Ascending aorta (tissue), 2 donors: ENCODE measurements at regions not wholly inside any gene's neighbourhood (a gene's known extent, or its start where the extent isn't known, plus 50 kb on each side); places are given as distances from the start of the nearest gene placed in this dataset.
"Not testable (repeated sequence)": the region's sequence is repeated elsewhere in the genome, so short reads cannot be mapped to it uniquely, and the experiment has no call there.

Experiments used
- DNase-seq, 2 donors: peaks; one replicate each; pipeline ENCODE4 v3.0.0-alpha.2; 2019; ENCODE audit warnings: low spot score in 2 of 2
- H3K27ac ChIP-seq, 2 donors: fragments of 200-600 bp; sonication (generic); one replicate each; pipeline ENCODE4 v1.5.1; 2016 to 2017; ENCODE audit warnings: mild to moderate bottlenecking in 1 of 2
- H3K27me3 ChIP-seq: fragments of 200-600 bp; sonication (generic); one replicate; pipeline ENCODE4 v1.5.1; 2017
- H3K36me3 ChIP-seq, 2 donors: fragments of 200-600 bp; sonication (generic); one replicate each; pipeline ENCODE4 v1.5.1; 2016
- H3K4me1 ChIP-seq, 2 donors: fragments of 200-600 bp; sonication (generic); one replicate each; pipeline ENCODE4 v1.5.1; 2016 to 2017; ENCODE audit warnings: mild to moderate bottlenecking in 1 of 2
- H3K4me3 ChIP-seq, 2 donors: fragments of 200-600 bp; sonication (generic); one replicate each; pipeline ENCODE4 v1.5.1; 2016 to 2017; ENCODE audit warnings: mild to moderate bottlenecking in 1 of 2
- H3K9me3 ChIP-seq, 2 donors: fragments of 200-600 bp; sonication (generic); one replicate each; pipeline ENCODE4 v1.5.1; 2016
- intact Hi-C: fragments of 100-400 bp; cut with DNase I; formaldehyde crosslinking; loops from one replicate; pipeline ENCODE4 v1.15.1; 2023
- TF ChIP-seq, protein P1 (sequence below), 3 experiments: fragments of 200-600 bp in 2 of 3; fragments of 450-650 bp in 1 of 3; sonication (generic) in 2 of 3; IDR thresholded peaks; one replicate each; pipeline ENCODE4 v1.5.1; 2016 to 2019; ENCODE audit warnings: antibody characterized with exemption in 3 of 3, mild to moderate bottlenecking in 1 of 3, moderate library complexity in 1 of 3

GRCh38 chr9:81826517-81826906 is 101.7 kb upstream of the SPATA31D4 start:
- no peak overlapping the region for H3K27ac ChIP-seq
- no peak for DNase-seq
- intact Hi-C loops: no loop called here

DNA sequence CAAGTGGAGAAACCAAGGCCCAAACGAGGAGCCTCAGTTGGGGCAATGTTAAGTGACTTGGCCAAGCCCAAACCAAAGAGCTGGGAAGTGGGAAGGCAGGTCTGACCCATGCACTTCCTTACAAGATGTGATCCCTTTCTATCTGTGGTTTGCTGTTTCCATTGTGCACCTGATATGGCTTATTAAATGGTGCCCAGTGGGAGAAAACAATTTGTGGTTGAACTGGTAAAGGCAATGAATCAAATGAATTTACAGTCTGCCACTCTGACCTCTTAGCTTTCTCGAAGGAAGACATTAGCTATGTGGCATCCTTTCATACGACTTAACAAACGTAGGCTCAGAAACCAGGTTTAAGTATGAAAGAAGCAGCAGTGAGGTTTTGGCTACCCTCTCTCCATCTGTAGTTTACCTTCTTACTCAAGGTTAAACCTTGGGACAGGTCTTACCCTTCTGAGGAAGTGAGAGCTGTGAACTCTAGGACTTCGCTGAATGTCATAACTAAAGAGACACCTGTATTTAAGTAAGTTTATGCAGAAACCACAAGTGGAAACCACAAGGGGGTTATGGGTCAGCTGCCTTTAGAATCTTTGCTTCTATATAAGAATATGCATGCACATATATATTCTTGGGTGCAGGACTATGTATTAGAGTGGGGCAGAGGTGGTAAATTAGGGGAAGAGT is 100.5 kb upstream of the SPATA31D4 start:
- TF ChIP-seq, protein P1, sequence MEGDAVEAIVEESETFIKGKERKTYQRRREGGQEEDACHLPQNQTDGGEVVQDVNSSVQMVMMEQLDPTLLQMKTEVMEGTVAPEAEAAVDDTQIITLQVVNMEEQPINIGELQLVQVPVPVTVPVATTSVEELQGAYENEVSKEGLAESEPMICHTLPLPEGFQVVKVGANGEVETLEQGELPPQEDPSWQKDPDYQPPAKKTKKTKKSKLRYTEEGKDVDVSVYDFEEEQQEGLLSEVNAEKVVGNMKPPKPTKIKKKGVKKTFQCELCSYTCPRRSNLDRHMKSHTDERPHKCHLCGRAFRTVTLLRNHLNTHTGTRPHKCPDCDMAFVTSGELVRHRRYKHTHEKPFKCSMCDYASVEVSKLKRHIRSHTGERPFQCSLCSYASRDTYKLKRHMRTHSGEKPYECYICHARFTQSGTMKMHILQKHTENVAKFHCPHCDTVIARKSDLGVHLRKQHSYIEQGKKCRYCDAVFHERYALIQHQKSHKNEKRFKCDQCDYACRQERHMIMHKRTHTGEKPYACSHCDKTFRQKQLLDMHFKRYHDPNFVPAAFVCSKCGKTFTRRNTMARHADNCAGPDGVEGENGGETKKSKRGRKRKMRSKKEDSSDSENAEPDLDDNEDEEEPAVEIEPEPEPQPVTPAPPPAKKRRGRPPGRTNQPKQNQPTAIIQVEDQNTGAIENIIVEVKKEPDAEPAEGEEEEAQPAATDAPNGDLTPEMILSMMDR (IDR thresholded peaks at IDR 0.05): no peak
- intact Hi-C loops: no loop called here
- H3K4me1 ChIP-seq: no peaks in the 10 kb centered on the region
- no peaks in the 10 kb centered on the region for H3K27me3 ChIP-seq
- no peak overlapping the region for H3K4me3 ChIP-seq
- DNase-seq: no peak
- no peaks in the 10 kb centered on the region for H3K36me3 ChIP-seq
- no peak overlapping the region for H3K27ac ChIP-seq
- no peaks in the 10 kb centered on the region for H3K9me3 ChIP-seq

More at GRCh38 chr9:81826517-81826906, 101.7 kb upstream of the SPATA31D4 start:
- TF ChIP-seq, protein P1 (IDR thresholded peaks at IDR 0.05): no peak
- H3K36me3 ChIP-seq: no peaks in the 10 kb centered on the region
- H3K27me3 ChIP-seq: no peaks in the 10 kb centered on the region
- H3K4me1 ChIP-seq: no peaks in the 10 kb centered on the region
- H3K9me3 ChIP-seq: no peaks in the 10 kb centered on the region
- H3K4me3 ChIP-seq: no peak overlapping the region

DNA sequence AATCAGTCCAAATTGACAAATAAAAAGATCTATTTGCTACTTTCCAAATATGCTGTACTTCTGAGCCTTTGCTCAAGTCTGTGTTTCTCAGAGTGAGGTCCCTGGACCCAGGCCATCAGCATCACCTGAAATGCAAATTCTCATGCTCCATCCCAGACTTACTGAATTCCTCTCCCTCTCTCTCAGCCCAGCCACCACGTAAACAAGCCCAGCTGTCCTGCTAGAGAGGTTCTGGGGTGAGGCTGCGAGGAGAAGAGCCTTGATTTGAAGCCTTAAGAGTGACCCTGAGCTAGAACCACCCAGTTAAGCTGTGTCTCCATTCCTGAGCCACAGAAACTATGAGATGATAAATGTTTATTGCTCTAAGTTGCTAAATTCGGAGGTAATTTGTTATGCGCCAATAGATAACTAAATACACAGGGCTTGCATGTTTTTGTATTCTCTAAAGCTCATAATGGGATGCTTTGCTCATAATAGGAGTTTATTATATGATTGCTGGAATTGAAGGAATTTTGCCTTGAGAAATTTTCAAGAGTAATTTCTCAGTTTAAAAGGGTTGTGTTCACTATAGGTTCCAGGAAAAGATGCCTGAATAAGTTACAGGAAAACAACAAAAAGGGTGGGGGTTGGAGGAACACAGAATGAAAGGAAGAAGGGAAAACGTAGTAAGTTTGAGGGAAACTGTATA is 98.9 kb upstream of the SPATA31D4 start:
- TF ChIP-seq, protein P1 (IDR thresholded peaks at IDR 0.05): no peak

DNA sequence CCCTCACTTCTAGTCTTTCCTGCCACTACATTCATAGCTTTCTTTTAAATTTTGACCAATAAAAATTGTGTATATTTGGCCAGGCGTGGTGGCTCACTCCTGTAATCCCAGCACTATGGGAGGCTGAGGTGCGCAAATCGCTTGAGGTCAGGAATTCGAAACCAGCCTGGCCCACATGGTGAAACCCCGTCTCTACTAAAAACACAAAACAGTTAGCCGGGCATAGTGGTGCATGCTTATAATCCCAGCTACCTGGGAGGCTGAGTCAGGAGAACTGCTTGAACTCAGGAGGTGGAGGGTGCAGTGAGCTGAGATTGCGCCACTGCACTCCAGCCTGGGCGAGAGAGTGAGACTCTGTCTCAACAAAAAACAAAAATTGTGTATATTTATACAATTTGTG is 97.8 kb upstream of the SPATA31D4 start:
- H3K27me3 ChIP-seq, H3K27ac ChIP-seq, H3K4me1 ChIP-seq, H3K9me3 ChIP-seq, H3K4me3 ChIP-seq, DNase-seq, H3K36me3 ChIP-seq, intact Hi-C loops: not testable (repeated sequence)

More for the DNA sequence above, 98.9 kb upstream of the SPATA31D4 start:
- DNase-seq: no peak
- H3K9me3 ChIP-seq: no peaks in the 10 kb centered on the region
- H3K4me1 ChIP-seq: no peaks in the 10 kb centered on the region
- no peak overlapping the region for H3K4me3 ChIP-seq
- H3K36me3 ChIP-seq: no peaks in the 10 kb centered on the region
- H3K27ac ChIP-seq: no peak overlapping the region
- intact Hi-C loops: no loop called here
- H3K27me3 ChIP-seq: no peaks in the 10 kb centered on the region

DNA sequence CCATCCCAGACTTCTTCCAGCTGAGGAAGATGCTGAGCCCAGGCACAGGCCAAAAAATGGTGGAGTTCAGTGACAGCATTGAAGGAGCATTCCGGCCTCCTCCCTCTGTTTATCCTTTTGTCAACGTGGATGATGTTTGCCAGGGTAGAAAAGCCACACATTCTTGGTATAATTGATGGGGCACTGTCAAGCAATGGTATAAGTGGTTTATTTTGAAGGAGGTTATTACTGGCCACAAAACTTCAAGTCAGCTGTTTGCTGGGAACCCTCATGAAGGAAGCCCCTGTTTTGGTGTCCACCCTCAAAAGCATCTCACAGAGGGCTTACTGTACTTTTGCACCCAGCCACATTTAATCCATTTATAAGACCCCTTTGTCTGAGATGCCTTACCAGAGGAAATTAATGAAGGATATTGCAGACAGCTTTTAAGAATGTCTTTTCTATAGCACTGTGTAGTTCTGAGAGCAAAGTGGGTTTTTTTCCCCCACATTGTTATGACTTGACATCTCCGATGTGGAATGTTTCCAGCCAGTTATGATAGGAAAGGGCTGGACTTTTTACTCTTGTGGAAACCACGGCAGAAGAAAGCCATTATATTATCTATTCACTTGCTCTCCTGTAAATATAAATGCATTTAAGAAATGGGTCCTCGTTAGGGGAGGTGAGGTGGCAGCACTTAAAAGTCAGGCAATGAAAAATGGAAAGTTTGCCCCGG is 95.5 kb upstream of the SPATA31D4 start:
- intact Hi-C loops: no loop called here
- H3K27me3 ChIP-seq: no peaks in the 10 kb centered on the region
- no peak for DNase-seq
- no peaks in the 10 kb centered on the region for H3K4me1 ChIP-seq
- TF ChIP-seq, protein P1 (IDR thresholded peaks at IDR 0.05): no peak
- no peaks in the 10 kb centered on the region for H3K9me3 ChIP-seq
- H3K4me3 ChIP-seq: no peak overlapping the region
- no peak overlapping the region for H3K27ac ChIP-seq
- H3K36me3 ChIP-seq: no peaks in the 10 kb centered on the region
